A549 (cell line): ENCODE measurements at regions not wholly inside any gene's neighbourhood (a gene's known extent, or its start where the extent isn't known, plus 50 kb on each side); places are given as distances from the start of the nearest gene placed in this dataset.
"Not testable (repeated sequence)": the region's sequence is repeated elsewhere in the genome, so short reads cannot be mapped to it uniquely, and the experiment has no call there.

Experiments used
- ATAC-seq, 2 experiments: fragments of 200-7000 bp in 1 of 2; fragments of >200 bp in 1 of 2; cut with Nextera tagmentation in 1 of 2; cut with Tn5 transposase in 1 of 2; 3 replicates each; pipeline versions ENCODE4 v1.8.0 to v1.9.1; 2018 to 2020; ENCODE audit warnings: mild to moderate bottlenecking in 1 of 2, moderate library complexity in 1 of 2
- CTCF ChIA-PET: fragments of 300-600 bp; sonication (Branson Sonifier 250); formaldehyde crosslinking; extraction: SDS; loops from one replicate; lab custom pipeline; 2021; ENCODE audit warnings: antibody characterized with exemption, inconsistent platforms; lab: Yijun Ruan, JAX
- POLR2A ChIA-PET: fragments of 350-600 bp; formaldehyde crosslinking; extraction: SDS; loops from one replicate; lab custom pipeline; 2021; ENCODE audit warnings: antibody characterized with exemption, inconsistent platforms; lab: Yijun Ruan, JAX
- DNase-seq, 2 experiments: peaks; one replicate each; pipeline versions ENCODE4 v3.0.0 to v3.0.0-alpha.2; 2011 to 2016; ENCODE audit warnings: low read depth in 1 of 2, low spot score in 1 of 2
- FAIRE-seq: peaks from 2 replicates; lab custom pipeline; 2011; peaks lifted over from hg19 to GRCh38; lab: Jason Lieb, UNC
- H3K27ac ChIP-seq, 2 experiments: fragments of >200 bp; sonication (Bioruptor Twin); formaldehyde crosslinking; 3 replicates each; pipeline ENCODE4 v1.5.1; 2016 to 2017
- H3K4me1 ChIP-seq: fragments of >200 bp; sonication (Bioruptor Twin); formaldehyde crosslinking; 3 replicates; pipeline ENCODE4 v1.6.1; 2016
- H3K4me2 ChIP-seq: fragments of >200 bp; sonication (Bioruptor Twin); formaldehyde crosslinking; 3 replicates; pipeline ENCODE4 v1.6.1; 2016
- H3K4me3 ChIP-seq: fragments of >200 bp; sonication (Bioruptor Twin); formaldehyde crosslinking; 3 replicates; pipeline ENCODE4 v1.5.1; 2016
- H3K9me3 ChIP-seq: fragments of >200 bp; sonication (Bioruptor Twin); formaldehyde crosslinking; 3 replicates; pipeline ENCODE4 v1.6.1; 2016
- BHLHE40 ChIP-seq: IDR thresholded peaks from 2 replicates; pipeline ENCODE4 v1.6.1; 2012; ENCODE audit warnings: low read depth, low read length, inconsistent platforms
- CEBPB ChIP-seq, 2 experiments: fragments of >200 bp in 1 of 2; sonication (Bioruptor Twin) in 1 of 2; formaldehyde crosslinking in 1 of 2; IDR thresholded peaks; 2 replicates each; pipeline ENCODE4 v1.6.1; 2012 to 2016
- CHD2 ChIP-seq: fragments of 150-350 bp; IDR thresholded peaks from 2 replicates; pipeline ENCODE4 v1.6.1; 2014; ENCODE audit warnings: low read length; ENCODE audit not compliant: partially characterized antibody
- CHD4 ChIP-seq: fragments of 200-600 bp; sonication (generic); IDR thresholded peaks from 2 replicates; pipeline ENCODE4 v1.6.1; 2016; ENCODE audit warnings: antibody characterized with exemption, mild to moderate bottlenecking, borderline replicate concordance
- EP300 ChIP-seq, 2 experiments: fragments of >200 bp; sonication (Bioruptor Twin); formaldehyde crosslinking; IDR thresholded peaks; 2 replicates in 1 of 2; 3 replicates in 1 of 2; pipeline ENCODE4 v1.6.1; 2016 to 2017
- HDAC2 ChIP-seq: fragments of 200-600 bp; sonication (generic); IDR thresholded peaks from 2 replicates; pipeline ENCODE4 v1.6.1; 2016
- HMGXB4 ChIP-seq: fragments of 250-450 bp; sonication (Bioruptor Pico); IDR thresholded peaks from 2 replicates; pipeline ENCODE4 v1.5.0; 2021; ENCODE audit warnings: mild to moderate bottlenecking, moderate library complexity, borderline replicate concordance
- HOXA7 ChIP-seq: fragments of 250-450 bp; sonication (Bioruptor Pico); IDR thresholded peaks from 2 replicates; pipeline ENCODE4 v1.5.0; 2020; ENCODE audit warnings: mild to moderate bottlenecking, moderate library complexity
- HOXB5 ChIP-seq: fragments of 250-450 bp; sonication (Bioruptor Pico); IDR thresholded peaks from 2 replicates; pipeline ENCODE4 v1.5.0; 2020; ENCODE audit warnings: mild to moderate bottlenecking, moderate library complexity
- JUN ChIP-seq, 2 experiments: fragments of >200 bp; sonication (Bioruptor Twin); formaldehyde crosslinking; IDR thresholded peaks; 2 replicates in 1 of 2; 3 replicates in 1 of 2; pipeline ENCODE4 v1.6.1; 2016 to 2017
- KDM1A ChIP-seq: fragments of 200-600 bp; sonication (generic); IDR thresholded peaks from 2 replicates; pipeline ENCODE4 v1.6.1; 2016; ENCODE audit warnings: low read depth, mild to moderate bottlenecking
- KDM5A ChIP-seq: fragments of 200-600 bp; sonication (generic); IDR thresholded peaks from 2 replicates; pipeline ENCODE4 v1.6.1; 2016; ENCODE audit warnings: antibody characterized with exemption, mild to moderate bottlenecking
- MAFK ChIP-seq: fragments of 450-650 bp; IDR thresholded peaks from 2 replicates; pipeline ENCODE4 v1.6.1; 2014; ENCODE audit not compliant: partially characterized antibody
- MAX ChIP-seq: IDR thresholded peaks from 2 replicates; pipeline ENCODE4 v1.6.1; 2012
- NFE2L2 ChIP-seq: fragments of 150-350 bp; conservative IDR thresholded peaks from 2 replicates; pipeline ENCODE4 v1.6.1; 2014; ENCODE audit warnings: low read length
- PHF8 ChIP-seq: fragments of 200-600 bp; sonication (generic); IDR thresholded peaks from 2 replicates; pipeline ENCODE4 v1.6.1; 2016; ENCODE audit warnings: low read depth, mild to moderate bottlenecking, antibody characterized with exemption, moderate library complexity, borderline replicate concordance
- SMC3 ChIP-seq: fragments of >200 bp; sonication (Bioruptor Twin); formaldehyde crosslinking; IDR thresholded peaks from 3 replicates; pipeline ENCODE4 v1.6.1; 2018; ENCODE audit warnings: inconsistent platforms
- ZC3H11A ChIP-seq: fragments of 450-650 bp; IDR thresholded peaks from 2 replicates; pipeline ENCODE4 v1.6.1; 2014; ENCODE audit warnings: antibody characterized with exemption, mild to moderate bottlenecking
- ZFP36 ChIP-seq: fragments of 450-650 bp; IDR thresholded peaks from 2 replicates; pipeline ENCODE4 v1.6.1; 2014; ENCODE audit warnings: borderline replicate concordance; ENCODE audit not compliant: partially characterized antibody
- ZNF302 ChIP-seq: fragments of 250-450 bp; sonication (Bioruptor Pico); IDR thresholded peaks from 2 replicates; pipeline ENCODE4 v1.9.0; 2021; ENCODE audit warnings: inconsistent platforms, mild to moderate bottlenecking, moderate library complexity
- ZSCAN20 ChIP-seq: fragments of 250-450 bp; sonication (Bioruptor Pico); IDR thresholded peaks from 2 replicates; pipeline ENCODE4 v1.8.0; 2022; ENCODE audit warnings: mild to moderate bottlenecking, moderate library complexity
- WGBS: methylation state at CpG from one replicate; pipeline ENCODE4 v1.1.6; 2017; ENCODE audit errors: missing lambda C conversion rate; 5-methylcytosine and 5-hydroxymethylcytosine counted together

GRCh38 chr1:61561666-61562065 is 163.3 kb downstream of the TM2D1 start:
- TF ChIP-seq CHD4 (no peak), NFE2L2 (no peak), KDM5A (no peak), ZSCAN20 (CRISPR knock-in tag) (no peak), ZNF302 (no peak), HMGXB4 (no peak), MAX (no peak), ZFP36 (no peak), PHF8 (no peak), BHLHE40 (no peak), EP300 (IDR thresholded peaks at IDR 0.05) (no peak), HOXB5 (CRISPR knock-in tag) (no peak)
- Histone ChIP-seq H3K9me3 (peaks cover 18% of the 10 kb centered on the region), H3K4me1 (no peaks in the 10 kb centered on the region), H3K4me2 (no peak overlapping the region), H3K4me3 (no peak overlapping the region), H3K27ac (no peak overlapping the region)
- POLR2A ChIA-PET: no interaction called here
- FAIRE-seq: no peak
- DNase-seq: no peak
- ATAC-seq: no peak
- CTCF ChIA-PET: no interaction called here

- WGBS: 14% methylated on average over 2 of the region's 2 CpGs
- ATAC-seq (no peak), DNase-seq (no peak)
- no peak overlapping the region for H3K4me2 ChIP-seq
- H3K4me3 ChIP-seq: no peak overlapping the region
- H3K9me3 ChIP-seq: peaks cover 14% of the 10 kb centered on the region; the same call in 1 of the 3 replicates
- TF ChIP-seq MAFK (peak; percentile 28), ZC3H11A (no peak)
- TF ChIP-seq, all 56 proteins: peak for 1
- H3K27ac ChIP-seq: no peak overlapping the region
- no peaks in the 10 kb centered on the region for H3K4me1 ChIP-seq
- FAIRE-seq: no peak
- POLR2A ChIA-PET: interaction anchor here (0.6 kb wide), 1 partner anchor 303 kb away, joined by 9 read pairs; no protein-coding TSS in a partner anchor
- CTCF ChIA-PET: no interaction called here
Measured at GRCh38 chr1:61560385-61560784, 164.6 kb downstream of the TM2D1 start.

DNA sequence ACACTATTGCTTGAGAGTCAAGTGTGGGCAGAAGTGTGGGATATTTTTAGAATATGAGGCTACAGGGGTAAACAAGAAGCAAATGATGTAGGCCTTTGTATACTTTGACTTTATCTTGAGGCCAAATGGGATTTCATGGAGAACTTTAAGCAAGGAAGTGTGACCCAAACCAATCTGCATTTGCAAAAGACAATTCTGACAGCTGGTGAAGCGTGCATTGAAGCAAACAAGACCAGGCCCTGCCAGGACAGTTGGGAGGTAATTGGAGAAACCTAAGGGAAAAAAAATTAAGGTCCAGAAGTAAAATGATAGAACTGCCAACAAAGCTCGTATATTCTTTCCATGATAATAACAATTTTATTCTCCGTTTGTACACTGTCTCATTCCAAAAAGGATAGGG is 168.3 kb downstream of the TM2D1 start:
- no peak for TF ChIP-seq CHD4
- no peak for DNase-seq
- no peak for ATAC-seq
- WGBS: 74% methylated on average over 3 of the region's 3 CpGs
- CTCF ChIA-PET: no interaction called here
- POLR2A ChIA-PET: no interaction called here
- H3K27ac ChIP-seq: no peak overlapping the region
- no peaks in the 10 kb centered on the region for H3K4me1 ChIP-seq
- H3K9me3 ChIP-seq: peaks cover 8% of the 10 kb centered on the region; the same call in 1 of the 3 replicates
- no peak overlapping the region for H3K4me2 ChIP-seq
- no peak for FAIRE-seq
- H3K4me3 ChIP-seq: no peak overlapping the region

- Histone ChIP-seq H3K4me1 (no peaks in the 10 kb centered on the region), H3K4me3 (no peak overlapping the region), H3K27ac (no peak overlapping the region), H3K4me2 (no peak overlapping the region), H3K9me3 (peaks cover 8% of the 10 kb centered on the region; the same call in 1 of the 3 replicates)
- 45% methylated on average over 3 of the region's 4 CpGs for WGBS
- DNase-seq (no peak), ATAC-seq (no peak), FAIRE-seq (no peak)
- CTCF ChIA-PET: no interaction called here
- TF ChIP-seq CEBPB (IDR thresholded peaks at IDR 0.05) (no peak), KDM1A (no peak), HDAC2 (no peak), JUN (IDR thresholded peaks at IDR 0.05) (no peak), CHD2 (no peak), HMGXB4 (no peak), HOXA7 (CRISPR knock-in tag) (no peak), HOXB5 (CRISPR knock-in tag) (no peak), KDM5A (no peak), ZNF302 (no peak), SMC3 (no peak), EP300 (IDR thresholded peaks at IDR 0.05) (no peak)
- POLR2A ChIA-PET: no interaction called here
Measured at GRCh38 chr1:61552630-61553305, 172.2 kb downstream of the TM2D1 start.

GRCh38 chr1:61547302-61547701 is 177.6 kb downstream of the TM2D1 start:
- H3K4me2 ChIP-seq, POLR2A ChIA-PET, H3K9me3 ChIP-seq, H3K4me3 ChIP-seq, ATAC-seq, H3K27ac ChIP-seq, DNase-seq, H3K4me1 ChIP-seq, FAIRE-seq: not testable (repeated sequence)
- CTCF ChIA-PET: interaction anchor here (0.9 kb wide), 1 partner anchor 698 kb away, joined by 4 read pairs; no protein-coding TSS in a partner anchor
- 100% methylated on average over 1 of the region's 2 CpGs for WGBS

DNA sequence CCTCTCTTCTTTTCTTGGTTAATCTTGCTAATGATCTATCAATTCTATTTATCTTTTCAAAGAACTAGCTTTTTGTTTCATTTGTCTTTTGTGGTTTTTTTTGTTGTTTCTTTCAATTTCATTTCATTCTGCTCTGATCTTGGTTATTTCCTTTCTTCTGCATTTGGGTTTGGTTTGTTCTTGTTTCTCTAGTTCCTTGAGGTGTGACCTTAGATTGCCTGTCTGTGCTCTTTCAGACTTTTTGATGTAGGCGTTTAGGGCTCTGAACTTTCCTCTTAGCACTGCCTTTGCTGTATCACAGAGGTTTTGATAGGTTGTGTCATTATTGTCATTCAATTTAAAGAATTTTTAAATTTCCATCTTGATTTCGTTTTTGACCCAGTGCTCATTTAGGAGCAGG is 180.1 kb downstream of the TM2D1 start:
- POLR2A ChIA-PET, H3K9me3 ChIP-seq, H3K4me2 ChIP-seq, CTCF ChIA-PET, FAIRE-seq, DNase-seq, ATAC-seq, H3K4me3 ChIP-seq, H3K4me1 ChIP-seq, H3K27ac ChIP-seq: not testable (repeated sequence)
- 23% methylated on average over 2 of the region's 2 CpGs for WGBS
